ENCODE measurements at regions not wholly inside any gene's neighbourhood (a gene's known extent, or its start where the extent isn't known, plus 50 kb on each side); places are given as distances from the start of the nearest gene placed in this dataset.

DNA sequence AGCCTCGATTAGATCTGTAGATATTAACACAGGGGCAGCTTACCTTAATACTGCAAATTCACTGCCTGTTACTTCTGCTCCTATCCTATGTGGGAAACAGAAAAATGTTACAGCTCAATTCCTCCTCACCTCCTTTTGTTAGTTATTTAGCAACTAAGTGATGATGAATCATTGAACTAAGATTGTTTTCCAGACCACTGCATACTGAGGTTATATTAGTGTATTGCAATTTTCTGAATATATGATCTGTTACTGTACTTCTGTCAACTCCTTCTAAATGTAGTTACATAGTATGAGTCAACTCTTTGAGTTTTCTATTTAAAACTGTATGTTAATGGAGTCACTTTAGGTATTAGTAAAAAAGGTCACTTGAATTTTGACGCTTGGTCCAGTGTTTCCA is 331.5 kb upstream of the SLCO3A1 start:
- Histone ChIP-seq H3K4me3 (ENCODE audit: low read length) (no peak overlapping the region), H2AFZ (ENCODE audit: low read depth, low read length) (no peak overlapping the region), H3K9me3 (ENCODE audit: low read length) (no peaks in the 10 kb centered on the region), H3K4me1 (ENCODE audit: insufficient read depth, low read length) (no peaks in the 10 kb centered on the region), H3K36me3 (ENCODE audit: insufficient read depth, low read length) (no peaks in the 10 kb centered on the region), H3K27me3 (ENCODE audit: insufficient read depth, low read length) (no peaks in the 10 kb centered on the region)

DNA sequence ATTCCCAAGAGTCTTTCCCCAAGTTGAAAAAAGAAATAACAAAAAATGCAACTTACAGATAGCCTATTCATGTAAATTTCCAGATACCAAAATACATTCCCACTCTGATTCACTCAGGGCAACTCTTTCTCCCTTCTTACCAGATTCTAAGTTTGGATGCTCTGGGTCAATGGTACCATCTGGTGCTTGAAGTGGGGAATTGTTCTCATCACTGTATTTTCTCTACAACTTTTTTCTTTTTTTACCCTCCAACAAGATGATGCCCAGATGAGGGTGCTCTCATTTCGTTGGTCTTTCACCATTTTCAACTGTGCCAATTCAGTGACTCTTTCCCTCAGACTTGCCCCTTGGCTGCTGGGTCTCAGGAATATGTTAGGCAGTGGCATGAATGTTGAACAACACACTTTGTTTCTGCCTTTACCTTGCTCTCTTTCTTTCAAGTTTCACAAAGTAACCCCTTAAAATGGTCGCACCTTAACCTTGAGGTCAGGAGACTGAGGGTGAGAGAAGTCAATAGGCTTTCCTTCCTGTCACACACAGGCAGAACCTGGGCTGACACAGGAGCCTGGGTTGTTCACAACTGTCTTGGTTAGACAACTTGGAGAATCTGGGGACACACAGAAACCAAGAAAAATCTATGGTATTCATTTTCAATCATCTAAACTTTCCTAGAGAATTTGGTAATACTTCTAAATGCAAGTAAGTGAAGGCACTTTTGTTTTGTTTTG is 330.7 kb upstream of the SLCO3A1 start:
- Histone ChIP-seq H3K36me3 (ENCODE audit: insufficient read depth, low read length) (no peaks in the 10 kb centered on the region), H3K27me3 (ENCODE audit: insufficient read depth, low read length) (no peaks in the 10 kb centered on the region), H3K4me1 (ENCODE audit: insufficient read depth, low read length) (no peaks in the 10 kb centered on the region), H3K9me3 (ENCODE audit: low read length) (no peaks in the 10 kb centered on the region), H3K4me3 (ENCODE audit: low read length) (no peak overlapping the region), H2AFZ (ENCODE audit: low read depth, low read length) (no peak overlapping the region)

DNA sequence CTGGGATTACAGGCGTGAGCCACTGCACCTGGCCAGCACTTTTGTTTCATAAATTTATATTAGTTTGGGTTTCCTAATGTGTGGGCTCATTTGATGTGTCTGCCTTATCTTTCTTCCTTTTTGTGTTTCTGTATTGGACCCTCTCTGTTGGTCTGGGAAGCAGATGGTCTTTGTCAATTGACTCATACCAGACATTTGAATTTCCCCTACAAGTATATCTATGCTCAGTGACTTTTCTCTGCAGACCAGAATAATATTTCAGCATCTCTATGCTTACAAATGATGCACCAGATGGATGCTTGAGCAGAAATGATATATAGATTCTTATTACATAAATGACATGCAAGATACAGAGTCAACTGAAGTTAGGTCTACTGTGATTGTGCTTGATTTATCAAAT is 329.9 kb upstream of the SLCO3A1 start:
- H3K9me3 ChIP-seq (ENCODE audit: low read length), result no peaks in the 10 kb centered on the region
- H2AFZ ChIP-seq (ENCODE audit: low read depth, low read length), result no peak overlapping the region
- H3K4me3 ChIP-seq (ENCODE audit: low read length), result no peak overlapping the region
- H3K27me3 ChIP-seq (ENCODE audit: insufficient read depth, low read length), result no peaks in the 10 kb centered on the region
- no peaks in the 10 kb centered on the region for H3K36me3 ChIP-seq (ENCODE audit: insufficient read depth, low read length)
- no peaks in the 10 kb centered on the region for H3K4me1 ChIP-seq (ENCODE audit: insufficient read depth, low read length)

DNA sequence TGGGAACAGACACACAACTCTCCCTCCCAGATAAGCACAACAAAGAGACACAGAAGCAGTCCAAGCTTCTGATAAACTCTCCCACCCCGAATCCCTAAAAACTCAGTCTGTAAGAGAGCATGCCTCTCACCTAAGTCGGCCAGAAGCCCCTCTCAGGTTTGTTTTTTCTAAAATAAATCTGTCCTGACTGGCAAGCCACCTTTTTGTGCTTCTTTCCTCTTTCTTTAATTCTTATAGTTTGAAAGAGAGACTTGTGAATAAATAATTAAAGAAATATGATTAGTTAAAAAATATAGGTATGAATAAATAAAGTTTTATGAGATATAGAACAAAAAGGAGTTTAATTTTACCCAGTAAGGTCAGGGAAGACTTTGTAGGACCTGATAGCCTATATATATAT is 329.0 kb upstream of the SLCO3A1 start:
- Histone ChIP-seq H3K4me3 (ENCODE audit: low read length) (no peak overlapping the region), H3K27me3 (ENCODE audit: insufficient read depth, low read length) (no peaks in the 10 kb centered on the region), H2AFZ (ENCODE audit: low read depth, low read length) (no peak overlapping the region), H3K9me3 (ENCODE audit: low read length) (no peaks in the 10 kb centered on the region), H3K36me3 (ENCODE audit: insufficient read depth, low read length) (no peaks in the 10 kb centered on the region), H3K4me1 (ENCODE audit: insufficient read depth, low read length) (no peaks in the 10 kb centered on the region)

DNA sequence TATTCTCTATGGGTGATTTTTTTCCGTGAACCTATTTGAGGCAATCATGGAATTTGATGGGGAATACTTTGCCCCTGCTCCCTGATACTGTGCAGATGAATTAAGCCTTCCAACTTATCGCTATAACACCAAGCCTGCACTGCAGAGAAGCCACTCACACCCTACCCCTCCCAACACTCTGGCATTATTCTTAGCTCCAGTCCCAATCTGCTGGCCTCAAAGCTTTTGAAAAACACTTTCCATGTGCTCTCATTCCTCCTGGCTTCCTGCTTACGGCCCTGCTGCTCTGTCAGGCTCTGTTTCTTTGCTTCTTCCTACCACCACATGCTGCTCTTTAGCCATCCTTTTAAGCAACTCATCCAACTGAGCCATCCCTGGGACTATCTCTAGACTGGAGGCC is 327.8 kb upstream of the SLCO3A1 start:
- no peaks in the 10 kb centered on the region for H3K4me1 ChIP-seq (ENCODE audit: insufficient read depth, low read length)
- H3K27me3 ChIP-seq (ENCODE audit: insufficient read depth, low read length), result no peaks in the 10 kb centered on the region
- no peak overlapping the region for H3K4me3 ChIP-seq (ENCODE audit: low read length)
- H3K9me3 ChIP-seq (ENCODE audit: low read length), result no peaks in the 10 kb centered on the region
- no peaks in the 10 kb centered on the region for H3K36me3 ChIP-seq (ENCODE audit: insufficient read depth, low read length)
- no peak overlapping the region for H2AFZ ChIP-seq (ENCODE audit: low read depth, low read length)

DNA sequence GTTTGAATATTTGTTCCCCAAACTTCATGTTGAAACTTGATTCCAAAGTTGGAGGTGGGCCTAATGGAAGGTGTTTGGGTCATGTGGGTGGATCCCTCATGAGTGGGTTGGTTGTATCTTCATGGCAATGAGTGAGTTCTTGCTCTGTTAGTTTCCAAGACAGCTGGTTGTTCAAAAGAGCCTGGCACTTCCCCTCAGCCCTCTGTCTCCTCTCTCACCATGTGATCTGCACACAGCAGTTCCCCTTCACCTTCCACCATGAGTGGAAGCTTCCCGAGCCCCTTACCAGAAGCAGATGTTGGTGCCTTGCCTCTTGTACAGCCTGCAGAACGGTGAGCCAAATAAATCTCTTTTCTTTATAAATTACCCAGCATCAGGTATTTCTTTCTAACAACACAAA is 327.1 kb upstream of the SLCO3A1 start:
- Histone ChIP-seq H3K36me3 (ENCODE audit: insufficient read depth, low read length) (no peaks in the 10 kb centered on the region), H3K9me3 (ENCODE audit: low read length) (no peaks in the 10 kb centered on the region), H3K4me1 (ENCODE audit: insufficient read depth, low read length) (no peaks in the 10 kb centered on the region), H3K4me3 (ENCODE audit: low read length) (no peak overlapping the region), H2AFZ (ENCODE audit: low read depth, low read length) (no peak overlapping the region), H3K27me3 (ENCODE audit: insufficient read depth, low read length) (no peaks in the 10 kb centered on the region)

DNA sequence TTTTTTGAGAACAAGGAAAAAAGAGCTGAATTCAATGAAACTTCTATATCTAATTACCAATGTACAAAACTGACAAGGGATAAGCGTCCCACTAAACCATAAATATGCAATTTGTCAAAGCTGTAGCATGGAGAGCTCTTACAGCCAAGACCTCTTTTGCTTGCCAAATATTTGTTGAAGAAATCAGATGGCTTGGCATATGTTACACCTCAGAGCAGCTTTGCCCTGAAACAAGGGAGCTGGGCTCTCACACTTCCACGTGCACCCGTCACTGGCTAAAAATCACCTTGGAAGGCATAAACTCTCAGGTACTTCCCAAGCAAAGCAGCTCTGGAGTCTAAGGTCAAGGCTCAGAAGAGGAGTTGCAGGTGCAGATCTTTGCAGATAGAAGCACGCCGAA is 324.7 kb upstream of the SLCO3A1 start:
- Histone ChIP-seq H3K4me3 (ENCODE audit: low read length) (no peak overlapping the region), H2AFZ (ENCODE audit: low read depth, low read length) (no peak overlapping the region), H3K36me3 (ENCODE audit: insufficient read depth, low read length) (no peaks in the 10 kb centered on the region), H3K27me3 (ENCODE audit: insufficient read depth, low read length) (no peaks in the 10 kb centered on the region), H3K4me1 (ENCODE audit: insufficient read depth, low read length) (no peaks in the 10 kb centered on the region), H3K9me3 (ENCODE audit: low read length) (no peaks in the 10 kb centered on the region)

DNA sequence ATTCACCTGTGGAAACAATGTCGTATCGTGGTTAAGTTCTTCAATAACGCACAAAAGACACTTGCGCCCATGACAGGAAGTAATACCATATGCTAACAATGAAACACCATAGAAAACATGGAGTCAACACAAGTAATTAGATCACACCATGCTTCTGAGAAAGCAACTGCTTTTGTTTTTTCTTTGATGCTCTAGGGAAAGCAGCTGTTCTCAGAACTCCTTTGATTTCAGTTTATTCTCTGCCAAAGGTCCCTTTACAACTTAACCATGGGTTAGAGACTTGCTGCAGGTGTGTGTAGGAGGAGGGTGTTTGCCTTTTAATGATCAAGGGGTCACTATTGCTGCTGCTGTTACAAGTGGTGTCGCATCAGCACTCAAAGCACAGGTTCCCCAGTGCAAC is 324.0 kb upstream of the SLCO3A1 start:
- Histone ChIP-seq H3K4me3 (ENCODE audit: low read length) (no peak overlapping the region), H3K27me3 (ENCODE audit: insufficient read depth, low read length) (no peaks in the 10 kb centered on the region), H3K4me1 (ENCODE audit: insufficient read depth, low read length) (no peaks in the 10 kb centered on the region), H3K9me3 (ENCODE audit: low read length) (no peaks in the 10 kb centered on the region), H3K36me3 (ENCODE audit: insufficient read depth, low read length) (no peaks in the 10 kb centered on the region), H2AFZ (ENCODE audit: low read depth, low read length) (no peak overlapping the region)

DNA sequence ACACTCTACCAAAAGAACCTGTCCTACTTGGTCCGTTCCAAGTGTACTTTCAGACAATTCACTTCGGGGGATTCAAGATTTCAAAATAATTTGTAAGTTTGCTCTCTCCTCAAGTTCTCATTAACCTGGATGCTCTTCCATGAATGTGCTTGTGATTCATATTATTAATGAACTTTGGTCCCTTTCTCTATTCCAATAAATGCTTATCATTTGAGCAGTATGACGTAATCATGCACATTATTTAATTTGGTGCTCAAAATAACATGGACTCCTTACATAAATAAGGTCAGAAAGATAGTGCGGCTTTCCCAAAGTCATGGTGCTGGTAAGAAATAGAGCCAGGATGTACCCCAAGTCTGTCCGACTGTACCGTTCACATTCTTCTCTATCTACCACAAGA is 323.2 kb upstream of the SLCO3A1 start:
- H3K9me3 ChIP-seq (ENCODE audit: low read length), result no peaks in the 10 kb centered on the region
- H3K4me1 ChIP-seq (ENCODE audit: insufficient read depth, low read length), result no peaks in the 10 kb centered on the region
- no peaks in the 10 kb centered on the region for H3K36me3 ChIP-seq (ENCODE audit: insufficient read depth, low read length)
- no peak overlapping the region for H3K4me3 ChIP-seq (ENCODE audit: low read length)
- H3K27me3 ChIP-seq (ENCODE audit: insufficient read depth, low read length), result no peaks in the 10 kb centered on the region
- no peak overlapping the region for H2AFZ ChIP-seq (ENCODE audit: low read depth, low read length)

DNA sequence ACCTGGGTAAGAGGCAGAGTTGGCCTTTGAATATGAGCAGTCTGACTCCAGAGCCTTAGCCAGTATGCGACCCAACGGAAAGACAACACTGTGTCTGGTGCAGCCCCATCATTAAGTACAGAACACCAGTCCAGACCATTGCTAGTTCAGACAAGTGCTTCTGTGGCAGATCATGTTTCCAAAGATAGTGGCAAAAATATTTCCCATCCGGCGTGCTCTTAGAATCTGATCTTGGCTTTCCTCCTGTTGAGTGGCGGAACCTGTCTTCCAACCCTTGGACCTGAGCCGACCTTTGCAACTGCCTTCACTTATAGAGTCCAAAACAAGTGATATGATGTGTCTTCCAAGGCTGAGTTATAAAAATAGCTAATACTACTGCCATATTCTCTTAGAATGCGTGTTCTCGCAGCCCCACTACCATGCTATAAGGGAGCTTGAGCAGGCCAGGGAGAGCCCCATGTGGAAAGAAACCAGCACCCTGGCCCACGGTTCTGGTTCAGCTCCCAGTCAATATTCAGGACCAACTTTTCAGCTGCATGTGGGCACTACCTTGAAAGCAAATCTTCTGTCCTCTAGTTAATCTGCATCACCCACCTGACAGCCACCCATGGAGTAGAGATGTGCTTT is 322.4 kb upstream of the SLCO3A1 start:
- Histone ChIP-seq H3K4me3 (ENCODE audit: low read length) (no peak overlapping the region), H3K4me1 (ENCODE audit: insufficient read depth, low read length) (no peaks in the 10 kb centered on the region), H3K9me3 (ENCODE audit: low read length) (no peaks in the 10 kb centered on the region), H2AFZ (ENCODE audit: low read depth, low read length) (no peak overlapping the region), H3K36me3 (ENCODE audit: insufficient read depth, low read length) (no peaks in the 10 kb centered on the region), H3K27me3 (ENCODE audit: insufficient read depth, low read length) (no peaks in the 10 kb centered on the region)

DNA sequence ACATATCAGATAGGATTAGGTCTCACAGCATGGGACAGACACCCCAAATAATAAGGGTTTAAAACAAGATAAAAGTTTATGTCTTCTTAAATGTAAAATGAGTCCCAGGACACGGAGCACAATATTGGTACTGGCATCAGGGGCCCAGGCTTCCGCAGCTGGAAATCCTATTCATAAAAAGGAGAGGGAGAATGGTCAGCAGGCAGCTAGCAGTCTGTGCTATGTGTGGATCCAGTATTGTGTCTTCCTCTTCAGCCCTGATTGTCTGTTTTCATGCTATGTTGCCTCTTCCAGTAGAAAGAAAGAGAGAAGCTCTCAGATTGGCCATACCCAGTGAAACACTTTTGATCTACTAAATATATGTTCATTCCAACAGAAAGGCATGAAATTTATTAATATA is 319.3 kb upstream of the SLCO3A1 start:
- Histone ChIP-seq H3K9me3 (ENCODE audit: low read length) (no peaks in the 10 kb centered on the region), H3K36me3 (ENCODE audit: insufficient read depth, low read length) (no peaks in the 10 kb centered on the region), H2AFZ (ENCODE audit: low read depth, low read length) (no peak overlapping the region), H3K4me3 (ENCODE audit: low read length) (no peak overlapping the region), H3K27me3 (ENCODE audit: insufficient read depth, low read length) (no peaks in the 10 kb centered on the region), H3K4me1 (ENCODE audit: insufficient read depth, low read length) (no peaks in the 10 kb centered on the region)

DNA sequence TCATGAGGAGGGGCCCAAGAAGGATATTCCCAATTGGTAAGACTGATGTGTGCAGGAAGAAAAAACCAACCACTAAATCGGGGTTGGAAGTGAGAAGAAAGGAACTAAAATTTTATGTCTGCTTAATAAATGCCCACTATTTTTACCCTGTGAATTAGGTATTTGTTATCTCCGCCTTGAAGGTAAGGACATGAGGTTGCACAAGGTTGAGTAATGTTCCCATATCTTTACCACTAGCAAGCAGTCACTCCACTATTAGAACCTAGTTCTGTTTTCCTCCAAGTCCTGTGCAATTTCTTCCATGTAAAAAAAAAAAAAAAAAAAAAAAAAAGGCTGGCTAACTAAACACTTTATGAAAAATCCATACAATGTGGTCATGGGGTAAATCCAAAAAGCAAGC is 318.5 kb upstream of the SLCO3A1 start:
- H2AFZ ChIP-seq (ENCODE audit: low read depth, low read length), result no peak overlapping the region
- H3K4me1 ChIP-seq (ENCODE audit: insufficient read depth, low read length), result no peaks in the 10 kb centered on the region
- no peaks in the 10 kb centered on the region for H3K27me3 ChIP-seq (ENCODE audit: insufficient read depth, low read length)
- no peaks in the 10 kb centered on the region for H3K36me3 ChIP-seq (ENCODE audit: insufficient read depth, low read length)
- no peak overlapping the region for H3K4me3 ChIP-seq (ENCODE audit: low read length)
- no peaks in the 10 kb centered on the region for H3K9me3 ChIP-seq (ENCODE audit: low read length)

DNA sequence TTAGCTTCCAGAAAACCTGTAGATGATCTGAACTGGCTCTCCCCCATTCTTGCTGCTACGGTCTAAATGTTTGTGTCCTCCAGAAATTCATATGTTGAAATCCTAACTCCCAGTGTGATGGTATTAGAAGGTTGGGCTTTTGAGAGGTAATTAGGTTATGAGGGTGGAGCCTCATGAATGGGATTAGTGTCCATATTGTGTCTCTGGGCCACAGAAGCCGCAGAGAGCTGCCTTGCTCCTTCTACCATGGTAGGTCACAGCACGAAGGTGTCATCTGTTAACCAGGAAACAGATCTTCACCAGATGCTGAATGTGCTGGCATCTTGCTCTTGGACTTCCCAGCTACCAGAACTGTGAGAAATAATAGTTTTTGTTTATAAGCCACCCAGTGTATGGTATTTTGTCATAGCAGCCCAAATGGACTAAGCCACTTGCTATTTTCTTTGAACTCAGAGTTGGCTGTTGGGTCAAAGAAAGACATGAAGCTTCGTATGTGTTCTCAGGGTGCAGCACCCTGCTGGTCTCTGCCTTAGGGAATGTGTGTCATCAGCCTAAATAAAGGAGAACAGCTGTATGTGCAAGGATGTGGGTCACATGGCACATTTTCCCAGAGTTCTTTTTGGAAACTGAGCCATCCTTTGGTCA is 317.5 kb upstream of the SLCO3A1 start:
- H3K27me3 ChIP-seq (ENCODE audit: insufficient read depth, low read length), result no peaks in the 10 kb centered on the region
- no peaks in the 10 kb centered on the region for H3K4me1 ChIP-seq (ENCODE audit: insufficient read depth, low read length)
- no peaks in the 10 kb centered on the region for H3K36me3 ChIP-seq (ENCODE audit: insufficient read depth, low read length)
- no peak overlapping the region for H3K4me3 ChIP-seq (ENCODE audit: low read length)
- no peak overlapping the region for H2AFZ ChIP-seq (ENCODE audit: low read depth, low read length)
- H3K9me3 ChIP-seq (ENCODE audit: low read length), result no peaks in the 10 kb centered on the region
